GM20000 (cell line): ENCODE measurements at regions not wholly inside any gene's neighbourhood (a gene's known extent, or its start where the extent isn't known, plus 50 kb on each side); places are given as distances from the start of the nearest gene placed in this dataset.

ENCODE experiments used
- DNase-seq: peaks from one replicate; pipeline ENCODE4 v3.0.0; 2012; ENCODE audit warnings: low spot score
- TF ChIP-seq, protein P1 (sequence below): IDR thresholded peaks from 2 replicates; pipeline ENCODE4 v1.5.1; 2012; ENCODE audit warnings: mild to moderate bottlenecking, control low read depth; ENCODE audit errors: extremely low read depth, missing control alignments

DNA sequence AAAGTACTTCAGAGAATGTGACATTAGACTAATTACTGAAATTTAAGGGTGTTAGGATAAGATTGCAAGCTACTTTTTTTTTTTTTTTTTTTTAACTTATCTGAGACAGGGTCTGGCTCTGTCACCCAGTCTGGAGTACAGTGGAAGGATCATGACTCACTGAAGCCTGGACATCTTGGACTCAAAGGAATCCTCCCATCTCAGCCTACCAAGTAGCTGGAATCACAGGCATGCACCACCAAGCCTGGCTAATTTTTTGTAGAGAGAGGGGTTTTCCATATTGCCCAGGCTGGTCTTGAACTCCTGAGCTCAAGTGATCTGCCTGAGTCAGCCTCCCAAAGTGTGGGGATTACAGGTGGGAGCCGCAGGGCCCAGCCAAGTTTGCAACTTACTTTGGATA, 1246.0 kb upstream of the ZEB2 start:
- DNase-seq: no peak
- TF ChIP-seq, protein P1, sequence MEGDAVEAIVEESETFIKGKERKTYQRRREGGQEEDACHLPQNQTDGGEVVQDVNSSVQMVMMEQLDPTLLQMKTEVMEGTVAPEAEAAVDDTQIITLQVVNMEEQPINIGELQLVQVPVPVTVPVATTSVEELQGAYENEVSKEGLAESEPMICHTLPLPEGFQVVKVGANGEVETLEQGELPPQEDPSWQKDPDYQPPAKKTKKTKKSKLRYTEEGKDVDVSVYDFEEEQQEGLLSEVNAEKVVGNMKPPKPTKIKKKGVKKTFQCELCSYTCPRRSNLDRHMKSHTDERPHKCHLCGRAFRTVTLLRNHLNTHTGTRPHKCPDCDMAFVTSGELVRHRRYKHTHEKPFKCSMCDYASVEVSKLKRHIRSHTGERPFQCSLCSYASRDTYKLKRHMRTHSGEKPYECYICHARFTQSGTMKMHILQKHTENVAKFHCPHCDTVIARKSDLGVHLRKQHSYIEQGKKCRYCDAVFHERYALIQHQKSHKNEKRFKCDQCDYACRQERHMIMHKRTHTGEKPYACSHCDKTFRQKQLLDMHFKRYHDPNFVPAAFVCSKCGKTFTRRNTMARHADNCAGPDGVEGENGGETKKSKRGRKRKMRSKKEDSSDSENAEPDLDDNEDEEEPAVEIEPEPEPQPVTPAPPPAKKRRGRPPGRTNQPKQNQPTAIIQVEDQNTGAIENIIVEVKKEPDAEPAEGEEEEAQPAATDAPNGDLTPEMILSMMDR: no peak

DNA sequence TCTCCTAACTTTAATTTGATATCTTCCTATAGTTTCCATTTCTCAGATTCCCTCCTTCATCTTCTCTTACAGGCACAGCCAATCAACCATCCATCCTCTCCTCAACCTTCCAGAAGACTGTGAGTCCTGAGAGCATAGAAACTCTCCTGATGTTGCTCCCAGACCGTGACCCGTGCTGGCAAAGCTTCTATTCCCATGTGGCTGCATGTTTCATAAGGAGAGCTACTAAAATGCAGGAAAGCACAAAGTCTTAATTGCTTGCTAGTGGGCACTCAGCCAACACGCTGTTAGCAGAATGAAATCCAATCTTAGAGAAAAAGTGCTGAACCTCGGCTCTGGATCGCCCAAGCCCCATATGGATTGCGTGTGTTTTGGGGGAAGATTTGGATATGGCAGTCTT, 1244.7 kb upstream of the ZEB2 start:
- TF ChIP-seq, protein P1: no peak
- no peak for DNase-seq

DNA sequence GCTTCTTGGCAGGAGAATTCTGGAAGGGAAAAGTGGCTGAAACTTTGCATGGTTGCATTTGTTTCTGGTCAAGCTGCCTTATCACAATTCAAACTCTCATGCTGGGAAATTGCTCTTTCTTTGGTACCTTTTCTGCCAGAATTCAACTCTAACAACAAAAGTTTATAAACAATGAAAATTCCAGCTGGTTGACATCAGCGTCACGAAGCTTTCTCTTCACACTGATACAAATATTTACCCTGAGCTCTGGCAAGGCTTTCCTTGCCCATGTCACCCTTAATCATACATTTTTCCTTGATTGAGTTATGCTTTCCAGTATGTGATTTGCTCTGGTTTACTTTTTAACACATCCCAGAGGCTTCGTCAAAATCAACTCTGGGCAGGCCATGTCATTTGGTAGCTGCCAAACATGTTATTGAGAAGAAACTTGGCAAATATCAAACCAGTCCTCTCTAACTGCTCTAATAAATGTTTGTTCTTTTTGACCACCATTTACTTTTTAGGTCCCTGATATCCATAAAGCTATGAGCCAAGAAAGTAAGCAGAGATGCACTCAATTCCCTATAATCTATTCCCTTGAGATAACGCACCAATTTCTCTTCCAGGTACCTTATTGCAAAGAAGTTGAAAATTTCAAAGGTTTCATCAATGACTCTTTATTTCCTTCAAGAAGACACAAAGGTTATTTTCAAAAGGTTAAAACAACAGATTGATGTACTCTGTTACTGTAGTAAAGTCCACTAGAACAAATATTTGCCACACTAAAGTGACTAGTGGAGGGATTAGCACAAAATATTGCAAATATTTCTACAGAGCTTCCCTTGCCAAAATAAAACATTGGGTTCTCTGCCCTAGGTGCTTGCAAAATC, 1241.1 kb upstream of the ZEB2 start:
- TF ChIP-seq, protein P1: no peak
- no peak for DNase-seq

DNA sequence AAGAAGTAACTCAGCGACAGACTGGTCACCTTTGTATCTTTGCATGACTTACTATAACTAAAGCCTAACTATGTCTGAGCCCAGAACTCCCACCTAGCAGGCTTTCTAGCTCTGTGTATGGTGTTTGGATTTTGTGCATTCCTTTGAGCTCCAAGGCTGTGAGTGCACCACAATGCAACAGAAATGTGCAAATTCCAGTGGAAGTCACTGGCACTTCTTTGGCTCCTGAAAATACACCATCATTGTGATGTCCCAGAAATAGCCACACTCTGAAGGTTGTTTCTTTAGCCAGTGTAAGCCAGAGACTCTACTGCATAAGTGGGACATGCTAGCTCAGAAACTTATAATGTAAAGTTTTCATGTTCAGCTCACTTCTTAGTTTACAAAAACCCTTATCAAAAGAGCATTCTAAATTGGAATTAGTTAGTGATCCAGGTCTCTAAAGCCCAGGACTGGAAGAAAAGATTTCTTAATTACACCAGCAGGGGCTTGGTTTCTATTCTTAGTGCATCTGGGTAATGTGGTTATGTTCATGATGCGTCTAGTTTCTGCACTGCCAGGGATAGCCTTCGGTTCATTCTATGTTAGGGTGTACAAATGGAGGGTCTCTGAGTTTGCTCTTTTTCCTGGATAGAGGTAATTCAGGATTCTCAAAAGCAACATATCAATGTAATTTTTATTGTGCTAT, 1239.5 kb upstream of the ZEB2 start:
- DNase-seq: no peak

DNA sequence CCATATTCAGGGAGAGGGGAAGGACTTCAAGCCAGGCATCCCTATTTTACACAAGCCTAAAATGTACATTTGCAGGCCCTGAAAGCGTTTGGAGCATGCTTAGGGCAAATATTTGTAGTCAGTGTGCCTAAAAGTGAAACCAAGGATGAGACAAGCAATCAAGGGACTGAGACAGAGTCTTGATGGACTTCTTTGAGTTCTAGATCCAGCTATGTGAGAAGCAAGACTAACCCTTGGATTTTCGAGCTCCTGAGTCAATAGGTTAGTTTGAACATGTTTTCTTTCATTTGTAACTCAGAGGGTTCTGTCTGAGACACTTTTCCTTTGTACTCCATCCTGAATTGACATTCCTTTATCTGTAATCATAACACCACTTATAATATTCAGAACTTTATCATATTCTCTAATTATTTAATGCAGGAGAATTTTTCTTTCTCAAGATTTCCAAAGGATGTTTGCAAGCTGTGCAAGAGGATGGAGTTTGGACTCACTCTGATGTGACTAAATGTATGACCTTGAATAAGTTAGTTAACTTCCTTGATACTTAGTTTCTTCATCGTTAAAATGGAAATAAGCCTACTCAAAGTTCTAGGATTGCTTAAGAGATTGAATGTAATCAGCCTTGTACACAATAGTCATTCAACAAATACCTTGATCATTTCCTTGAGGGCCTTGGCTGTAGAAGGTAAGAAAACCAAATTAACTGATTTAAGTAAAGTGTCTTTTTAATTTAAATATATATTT, 1237.8 kb upstream of the ZEB2 start:
- DNase-seq: no peak
- TF ChIP-seq, protein P1: no peak

More for the DNA sequence above, 1239.5 kb upstream of the ZEB2 start:
- TF ChIP-seq, protein P1: no peak

DNA sequence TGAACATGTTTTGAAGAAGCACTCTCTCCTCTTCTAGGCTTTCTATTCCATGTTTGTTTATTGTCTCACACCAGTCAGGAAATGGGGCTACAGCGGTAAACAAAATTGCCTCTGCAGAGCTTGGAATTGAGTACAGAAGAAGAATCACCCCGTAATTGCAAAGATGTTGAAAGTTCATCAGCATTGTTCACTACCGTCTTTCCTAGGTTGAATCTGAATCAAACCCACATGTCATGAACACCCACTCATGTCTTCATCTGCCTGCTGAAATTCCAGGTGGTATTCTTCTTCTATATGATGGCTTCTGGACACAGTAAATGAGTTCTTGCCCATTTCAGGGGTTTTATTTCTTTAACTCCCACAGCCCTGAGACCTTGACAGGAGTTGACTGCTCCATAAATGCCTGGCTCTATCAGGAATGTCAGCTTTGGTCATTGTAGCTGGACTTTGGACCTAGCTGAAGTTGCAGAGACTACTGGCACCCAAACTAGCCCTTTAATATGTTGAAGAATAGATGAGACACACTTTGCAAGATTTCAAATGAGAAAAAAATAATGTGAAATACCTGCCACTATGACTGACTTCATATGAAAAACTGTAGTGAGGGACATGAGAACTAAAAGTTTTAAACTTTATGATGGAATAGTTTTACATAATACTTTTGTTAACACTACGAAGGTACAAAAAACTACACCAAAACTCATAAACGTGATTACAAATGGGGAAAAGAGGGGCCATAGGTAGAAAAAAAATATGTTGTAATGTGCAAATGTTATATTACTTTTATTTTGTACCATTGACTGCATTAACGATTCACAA, 1235.3 kb upstream of the ZEB2 start:
- TF ChIP-seq, protein P1: no peak

More for the DNA sequence above, 1235.3 kb upstream of the ZEB2 start:
- no peak for DNase-seq
